SIG-M5 treated with dmso at 0.1 percent for 504 hours (cell line): ENCODE measurements at regions not wholly inside any gene's neighbourhood (a gene's known extent, or its start where the extent isn't known, plus 50 kb on each side); places are given as distances from the start of the nearest gene placed in this dataset.
"Not testable (repeated sequence)": the region's sequence is repeated elsewhere in the genome, so short reads cannot be mapped to it uniquely, and the experiment has no call there.

Source experiments
- DNase-seq: peaks from one replicate; lab custom pipeline; 2025; ENCODE audit not compliant: unreplicated experiment; lab: John Stamatoyannopoulos, UW

DNA sequence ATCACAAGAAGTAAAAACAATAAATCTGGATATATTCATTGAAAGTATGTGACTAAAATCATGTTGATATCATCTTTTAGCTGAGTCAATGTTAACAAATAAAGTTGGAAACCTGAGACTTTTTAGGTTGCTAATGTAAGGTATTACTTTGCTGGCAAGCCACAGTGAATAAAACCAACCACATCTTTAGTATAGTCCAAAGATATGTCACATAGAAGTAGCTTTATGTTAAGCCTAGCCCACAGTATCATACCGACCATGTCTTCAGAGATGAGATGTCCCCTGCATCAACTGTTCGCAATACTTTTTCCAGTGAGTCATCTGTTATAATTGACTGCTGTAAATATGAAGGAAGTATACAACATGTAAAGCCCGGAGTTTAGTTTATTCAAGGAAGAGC is 107.6 kb upstream of the MCHR2 start:
- no peak for DNase-seq

DNA sequence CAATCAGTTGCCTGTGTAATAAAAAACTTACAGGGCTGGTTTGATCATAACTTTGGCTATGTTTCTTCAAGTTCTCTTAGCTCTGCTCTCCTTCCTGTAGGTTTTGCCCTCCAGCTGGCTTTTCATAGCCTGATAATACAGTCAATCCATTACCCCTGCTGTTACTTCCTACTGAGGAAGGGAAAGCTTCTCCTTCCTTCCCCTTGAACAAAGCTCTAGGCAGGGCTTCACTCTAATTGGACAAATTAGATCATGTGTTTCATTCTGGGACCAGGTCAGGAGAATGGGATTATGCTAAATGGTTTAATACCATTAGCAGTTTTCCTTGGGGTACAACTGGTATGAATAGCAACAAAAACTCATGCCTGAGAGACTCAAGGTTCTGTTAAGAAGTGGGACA is 106.8 kb upstream of the MCHR2 start:
- DNase-seq = no peak

DNA sequence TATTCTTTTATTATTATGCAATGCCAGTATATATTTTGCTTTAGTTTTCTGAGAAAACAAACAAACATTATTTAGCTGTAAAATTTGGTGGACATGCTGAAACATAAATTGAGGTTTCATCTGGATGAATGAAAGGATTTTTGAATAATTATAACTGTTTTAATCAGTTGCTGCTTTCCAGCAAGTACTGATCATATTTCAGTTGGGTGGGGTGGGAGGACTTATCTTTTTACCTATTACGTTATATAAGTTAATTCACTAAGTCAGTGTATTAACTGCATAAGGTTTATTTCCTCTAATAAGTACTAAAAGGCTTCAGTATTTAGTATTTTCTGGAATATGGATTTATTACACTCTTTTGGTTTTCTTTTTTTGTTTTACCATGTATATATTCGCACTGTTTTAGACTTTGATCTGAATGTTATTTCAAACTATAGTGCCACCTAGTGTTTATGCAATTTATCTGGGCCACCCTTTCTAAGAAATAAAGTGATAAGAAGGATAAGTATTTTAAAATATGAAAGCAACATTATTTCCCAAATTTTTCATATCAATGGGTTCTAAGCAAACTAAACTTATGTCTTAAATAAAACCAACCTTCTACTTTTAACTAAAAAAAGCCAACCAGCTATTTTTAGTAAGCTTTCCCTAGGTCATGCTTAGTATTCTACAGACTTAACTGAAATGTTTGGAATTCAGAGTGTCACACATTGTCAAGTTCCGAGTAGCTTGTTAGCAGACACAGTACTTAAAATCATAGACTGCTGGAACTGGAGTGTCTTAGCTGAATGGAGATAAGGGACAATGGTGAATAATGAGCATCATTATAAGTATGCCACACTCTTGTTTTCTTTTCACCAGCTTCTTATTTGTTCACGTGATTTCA is 105.4 kb upstream of the MCHR2 start:
- DNase-seq = peak; percentile 8

DNA sequence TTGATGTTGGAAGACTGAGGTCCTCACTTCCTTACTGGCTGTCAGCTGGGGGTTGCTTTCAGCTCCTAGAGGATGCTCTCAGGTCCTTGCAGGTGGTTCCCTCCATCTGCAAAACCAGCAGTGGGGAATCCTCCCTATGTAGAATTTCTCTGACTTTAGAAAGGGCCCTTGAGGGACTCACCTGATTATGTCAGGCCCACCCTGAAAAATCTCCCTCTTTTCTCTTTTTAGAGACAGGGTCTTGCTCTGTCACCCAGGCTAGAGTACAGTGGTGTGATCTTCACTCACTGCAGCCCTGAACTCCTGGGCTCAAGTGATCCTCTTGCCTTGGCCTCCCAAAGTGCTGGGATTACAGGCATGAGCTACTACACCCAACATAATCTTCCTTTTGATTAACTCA is 102.9 kb upstream of the MCHR2 start:
- DNase-seq = no peak

DNA sequence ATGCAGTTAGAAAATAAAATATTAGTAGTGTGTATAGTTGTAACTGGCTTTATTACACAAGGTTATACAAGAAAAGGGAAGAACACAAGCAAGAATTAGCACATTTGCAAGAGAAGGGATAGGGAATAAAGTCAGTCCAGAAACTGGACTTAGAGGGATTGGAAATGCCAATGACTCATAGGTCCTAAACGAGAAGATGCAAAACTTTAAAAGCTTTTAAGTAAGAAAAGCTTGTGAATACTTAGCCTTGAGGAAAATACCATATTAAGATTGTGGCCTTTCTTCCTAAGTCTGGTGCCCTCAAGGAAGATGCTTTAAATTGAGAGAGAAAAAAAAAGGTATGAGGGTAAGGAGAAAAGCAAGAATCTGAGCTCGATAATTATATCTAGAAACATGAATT is 102.3 kb upstream of the MCHR2 start:
- DNase-seq = no peak

DNA sequence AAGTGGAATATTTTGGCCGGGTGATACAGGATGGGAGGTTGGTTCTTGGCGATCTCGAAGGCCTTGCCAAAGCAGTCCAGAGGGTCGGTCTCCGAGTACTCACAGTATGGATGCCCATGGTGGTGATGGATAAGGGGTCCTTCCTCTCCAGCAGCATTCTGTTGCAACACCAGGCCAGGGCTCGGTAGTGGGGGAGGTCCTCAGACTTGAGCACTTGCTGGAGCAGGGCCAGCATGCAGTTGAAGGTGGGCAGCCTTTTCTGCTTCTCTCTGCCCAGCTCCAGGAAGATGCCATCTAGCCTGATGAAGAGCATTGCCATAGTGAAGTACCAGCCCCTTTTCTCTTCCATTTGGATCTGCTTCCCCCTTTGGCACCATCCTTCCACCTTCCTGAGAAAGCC is 99.4 kb upstream of the MCHR2 start:
- DNase-seq = no peak

DNA sequence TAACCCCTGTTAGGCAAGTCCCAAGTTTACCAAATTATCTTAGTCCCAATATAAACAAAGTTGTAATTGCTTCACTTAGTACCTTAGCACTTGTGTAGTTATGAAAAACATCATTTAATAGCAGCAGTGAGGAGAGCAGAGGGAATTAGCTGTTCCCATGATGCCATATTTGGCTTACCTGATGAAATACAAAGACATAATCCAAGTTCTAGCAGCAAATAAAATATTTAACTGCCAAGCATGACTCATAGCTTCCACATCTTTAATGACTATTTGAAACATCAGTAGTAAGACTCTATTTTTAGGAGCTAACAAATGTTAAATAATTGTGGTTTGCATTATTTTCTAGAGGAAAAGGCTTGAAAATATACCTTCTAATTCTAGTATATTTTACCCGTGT is 94.0 kb upstream of the MCHR2 start:
- no peak for DNase-seq

DNA sequence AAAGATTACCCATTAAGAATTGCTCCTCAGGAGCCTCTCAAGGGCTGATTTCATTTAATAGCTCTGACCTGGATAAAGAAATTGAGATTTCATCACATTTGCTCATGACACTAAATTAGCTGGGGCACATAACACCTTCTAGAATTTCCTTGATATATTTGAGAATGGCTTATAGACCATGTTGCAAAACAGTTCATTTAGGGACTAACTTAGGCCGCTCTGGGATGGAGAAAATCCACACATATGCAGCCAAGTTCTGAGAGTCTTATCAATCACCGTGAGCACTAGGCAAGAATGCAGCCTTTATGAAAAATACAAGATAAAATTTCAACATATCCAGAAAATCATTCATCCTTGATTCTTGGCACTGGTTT is 91.0 kb upstream of the MCHR2 start:
- DNase-seq = no peak

DNA sequence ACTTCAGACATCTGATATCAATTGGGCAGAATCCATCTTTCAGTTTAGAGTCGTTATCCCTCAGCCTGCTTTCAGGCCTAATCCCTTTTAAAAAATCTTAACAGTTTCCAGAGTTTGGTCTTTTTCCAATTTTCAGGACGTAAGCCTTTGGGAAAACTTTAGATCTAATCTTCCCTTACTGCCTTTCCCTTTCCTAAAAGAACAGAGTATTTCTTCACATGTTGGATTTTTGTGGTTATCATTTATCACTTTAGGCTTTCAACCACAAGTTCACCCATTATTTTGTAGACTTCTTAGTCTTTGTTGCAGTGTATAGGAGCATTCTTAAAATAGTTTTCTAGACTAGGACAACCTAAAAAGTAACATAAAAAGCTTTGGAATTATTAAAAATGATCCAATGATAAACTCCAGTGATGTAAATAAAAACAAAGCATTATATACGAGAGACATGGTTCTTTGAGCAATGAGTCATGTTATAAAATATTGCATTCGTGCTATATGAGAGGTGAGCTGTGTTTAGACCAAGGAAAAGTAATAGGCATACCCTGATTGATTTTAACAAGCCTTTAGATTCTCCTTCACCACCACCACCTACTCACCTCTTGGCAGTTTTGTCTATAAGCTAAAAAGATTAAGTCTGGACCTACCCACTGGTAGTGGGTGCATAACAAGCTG is 90.4 kb upstream of the MCHR2 start:
- DNase-seq = no peak

DNA sequence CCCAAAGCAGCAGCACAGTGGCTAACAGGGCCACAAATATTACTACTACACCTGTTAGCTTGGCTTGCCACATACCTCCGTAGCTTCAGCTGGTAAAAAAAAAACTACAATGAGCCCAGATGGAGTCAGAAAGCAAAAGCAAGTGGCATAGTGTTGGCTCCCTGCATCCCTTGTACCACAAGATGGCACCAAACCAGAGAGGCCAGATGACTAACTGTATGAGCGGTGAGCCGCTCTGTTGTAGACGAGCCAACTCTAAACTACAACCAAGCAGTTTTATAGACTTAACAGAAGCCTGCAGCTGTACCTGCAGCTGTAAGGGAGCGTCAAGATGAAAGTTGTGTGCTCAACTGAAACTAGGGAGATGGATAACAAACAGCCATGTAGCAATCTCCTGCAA is 84.5 kb upstream of the MCHR2 start:
- peak; percentile 48 for DNase-seq

DNA sequence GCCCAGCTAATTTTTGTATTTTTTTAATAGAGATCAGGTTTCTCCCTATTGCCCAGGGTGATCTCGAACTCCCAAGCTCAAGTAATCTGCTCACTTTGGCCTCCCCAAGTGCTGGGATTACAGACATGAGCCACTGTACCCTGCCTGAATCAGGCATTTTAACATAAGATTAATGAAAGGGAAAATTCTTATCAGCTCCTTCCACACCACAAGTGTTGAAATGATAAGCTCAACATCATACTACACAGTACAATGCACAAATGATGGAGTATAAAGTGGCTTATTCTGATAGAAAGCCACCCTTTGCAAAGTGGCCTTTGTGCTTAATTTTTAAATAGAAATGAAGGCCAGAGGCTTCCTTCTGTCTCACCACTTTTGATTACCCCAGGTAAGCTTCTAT is 71.3 kb upstream of the MCHR2 start:
- DNase-seq = no peak

DNA sequence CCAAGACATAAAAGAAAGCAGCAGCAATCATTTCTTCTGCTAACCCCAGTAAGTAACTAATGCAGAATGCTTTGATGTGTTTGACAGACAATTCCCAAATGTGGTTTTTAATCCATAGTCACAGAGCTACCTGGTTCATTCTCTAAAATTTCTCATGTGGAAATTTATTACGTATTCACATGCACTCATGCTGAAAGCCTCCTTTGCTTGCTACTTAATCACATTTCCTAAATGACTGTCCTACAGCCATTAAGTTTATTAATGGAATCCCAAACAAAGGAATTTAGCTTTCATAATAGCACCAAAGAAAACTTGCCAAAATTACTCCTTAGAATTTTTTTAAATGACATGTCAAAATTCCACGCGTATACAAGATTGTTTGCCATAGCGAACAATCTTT is 68.6 kb upstream of the MCHR2 start:
- no peak for DNase-seq

DNA sequence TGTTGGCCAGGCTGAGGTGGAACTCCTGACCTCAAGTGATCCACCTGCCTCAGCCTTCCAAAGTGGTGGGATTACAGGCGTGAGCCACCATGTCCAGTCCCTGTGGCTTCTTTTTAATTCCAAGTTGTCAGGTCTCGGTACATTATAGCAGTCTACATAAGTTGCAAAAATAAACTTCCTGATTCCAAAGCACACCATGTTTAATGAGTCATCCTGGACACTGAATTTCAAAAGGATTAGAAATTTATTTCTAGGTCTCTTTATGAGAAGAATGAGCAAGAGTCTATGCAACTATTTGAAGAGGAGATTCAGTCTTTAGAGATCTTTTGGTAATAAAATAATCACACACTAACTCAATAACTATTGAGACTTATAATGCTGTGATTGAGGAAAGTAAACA is 63.9 kb upstream of the MCHR2 start:
- DNase-seq = no peak

DNA sequence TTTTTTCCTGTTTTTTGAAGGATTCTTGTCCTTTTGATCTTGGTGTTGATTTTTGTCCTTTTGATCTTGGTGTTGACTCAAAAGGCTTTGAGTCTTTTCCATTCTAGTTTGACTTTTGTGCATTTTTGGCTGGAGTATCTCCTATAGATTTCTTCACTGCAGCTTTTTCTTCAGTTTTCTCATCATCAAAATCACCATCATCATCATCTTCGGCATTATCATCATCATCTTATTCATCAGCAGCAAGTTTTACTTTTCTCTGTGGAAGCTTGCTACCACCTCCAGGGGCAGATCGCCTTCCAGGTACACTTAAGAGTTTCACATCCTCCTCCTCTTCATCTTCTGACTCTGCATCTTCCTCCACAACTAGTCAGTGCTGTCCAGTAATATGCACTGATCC is 56.5 kb upstream of the MCHR2 start:
- no peak for DNase-seq

DNA sequence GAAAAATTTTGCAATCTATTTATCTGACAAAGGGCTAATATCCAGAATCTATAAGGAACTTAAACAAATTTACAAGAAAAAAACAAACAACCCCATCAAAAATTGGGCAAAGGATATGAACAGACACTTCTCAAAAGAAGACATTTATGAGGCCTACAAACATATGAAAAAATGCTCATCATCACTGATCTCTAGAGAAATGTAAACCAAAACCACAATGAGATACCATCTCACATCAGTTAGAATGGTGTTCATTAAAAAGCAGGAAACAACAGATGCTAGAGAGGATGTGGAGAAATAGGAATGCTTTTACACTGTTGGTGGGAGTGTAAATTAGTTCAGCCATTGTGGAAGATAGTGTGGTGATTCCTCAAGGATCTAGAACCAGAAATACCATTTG is 49.9 kb upstream of the MCHR2 start:
- DNase-seq = not testable (repeated sequence)
